HL-60 (cell line): ENCODE measurements at regions not wholly inside any gene's neighbourhood (a gene's known extent, or its start where the extent isn't known, plus 50 kb on each side); places are given as distances from the start of the nearest gene placed in this dataset.

Experiments used
- DNase-seq, 2 experiments: peaks; one replicate each; pipeline ENCODE4 v3.0.0-alpha.2; 2010 to 2020; ENCODE audit warnings: low read depth in 1 of 2, low spot score in 1 of 2
- H3K27ac ChIP-seq: fragments of 250-450 bp; sonication (Bioruptor Pico); replicated peaks from 2 replicates; pipeline ENCODE4 v1.5.1; 2020; ENCODE audit warnings: mild to moderate bottlenecking, moderate library complexity
- H3K27me3 ChIP-seq: fragments of 250-450 bp; sonication (Bioruptor Pico); 2 replicates; pipeline ENCODE4 v1.5.1; 2021; ENCODE audit warnings: mild to moderate bottlenecking, moderate library complexity; ENCODE audit not compliant: insufficient read depth, poor library complexity, severe bottlenecking
- H3K4me3 ChIP-seq: replicated peaks from 2 replicates; pipeline ENCODE4 v1.5.1; 2011; ENCODE audit warnings: mild to moderate bottlenecking, control low read depth, low read length; ENCODE audit not compliant: insufficient read depth
- CTCF ChIP-seq: IDR thresholded peaks from one replicate; pipeline ENCODE4 v1.5.1; 2011; ENCODE audit warnings: low read length, control low read depth, inconsistent platforms; ENCODE audit not compliant: insufficient read depth
- GABPA ChIP-seq: IDR thresholded peaks from 2 replicates; pipeline ENCODE4 v1.6.1; 2012; ENCODE audit warnings: low read depth
- POLR2AphosphoS5 ChIP-seq: IDR thresholded peaks from 2 replicates; pipeline ENCODE4 v1.6.1; 2012; ENCODE audit warnings: low read depth
- SPI1 ChIP-seq: IDR thresholded peaks from 2 replicates; pipeline ENCODE4 v1.6.1; 2012; ENCODE audit warnings: low read depth, mild to moderate bottlenecking, borderline replicate concordance
- TF ChIP-seq, protein P1 (sequence below): IDR thresholded peaks from 2 replicates; pipeline ENCODE4 v1.6.1; 2012; ENCODE audit warnings: low read depth; ENCODE audit not compliant: insufficient replicate concordance

DNA sequence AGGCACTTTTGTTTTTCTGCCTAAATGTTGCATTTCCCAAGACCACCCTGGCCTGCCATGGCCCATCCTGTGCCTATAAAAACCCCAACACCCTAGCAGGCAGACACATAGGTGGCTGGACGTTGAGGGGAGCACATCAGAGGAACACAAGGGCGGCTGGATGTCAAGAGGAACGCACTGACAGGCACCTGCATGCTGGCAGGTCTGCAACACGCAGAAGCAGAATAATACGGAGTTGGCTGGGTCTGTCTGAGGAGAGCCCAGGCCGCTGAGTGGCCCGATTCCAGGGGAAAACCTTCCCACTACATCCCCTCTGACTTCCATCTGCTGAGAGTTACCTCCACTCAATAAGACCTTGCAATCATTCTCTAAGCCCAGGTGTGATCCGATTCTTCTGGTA, 765.6 kb downstream of the PLOD2 start:
- Histone ChIP-seq H3K27ac (no peak overlapping the region), H3K27me3 (no peaks in the 10 kb centered on the region), H3K4me3 (no peak overlapping the region)
- TF ChIP-seq CTCF (no peak), SPI1 (no peak), POLR2AphosphoS5 (no peak), GABPA (no peak)
- TF ChIP-seq, protein P1, sequence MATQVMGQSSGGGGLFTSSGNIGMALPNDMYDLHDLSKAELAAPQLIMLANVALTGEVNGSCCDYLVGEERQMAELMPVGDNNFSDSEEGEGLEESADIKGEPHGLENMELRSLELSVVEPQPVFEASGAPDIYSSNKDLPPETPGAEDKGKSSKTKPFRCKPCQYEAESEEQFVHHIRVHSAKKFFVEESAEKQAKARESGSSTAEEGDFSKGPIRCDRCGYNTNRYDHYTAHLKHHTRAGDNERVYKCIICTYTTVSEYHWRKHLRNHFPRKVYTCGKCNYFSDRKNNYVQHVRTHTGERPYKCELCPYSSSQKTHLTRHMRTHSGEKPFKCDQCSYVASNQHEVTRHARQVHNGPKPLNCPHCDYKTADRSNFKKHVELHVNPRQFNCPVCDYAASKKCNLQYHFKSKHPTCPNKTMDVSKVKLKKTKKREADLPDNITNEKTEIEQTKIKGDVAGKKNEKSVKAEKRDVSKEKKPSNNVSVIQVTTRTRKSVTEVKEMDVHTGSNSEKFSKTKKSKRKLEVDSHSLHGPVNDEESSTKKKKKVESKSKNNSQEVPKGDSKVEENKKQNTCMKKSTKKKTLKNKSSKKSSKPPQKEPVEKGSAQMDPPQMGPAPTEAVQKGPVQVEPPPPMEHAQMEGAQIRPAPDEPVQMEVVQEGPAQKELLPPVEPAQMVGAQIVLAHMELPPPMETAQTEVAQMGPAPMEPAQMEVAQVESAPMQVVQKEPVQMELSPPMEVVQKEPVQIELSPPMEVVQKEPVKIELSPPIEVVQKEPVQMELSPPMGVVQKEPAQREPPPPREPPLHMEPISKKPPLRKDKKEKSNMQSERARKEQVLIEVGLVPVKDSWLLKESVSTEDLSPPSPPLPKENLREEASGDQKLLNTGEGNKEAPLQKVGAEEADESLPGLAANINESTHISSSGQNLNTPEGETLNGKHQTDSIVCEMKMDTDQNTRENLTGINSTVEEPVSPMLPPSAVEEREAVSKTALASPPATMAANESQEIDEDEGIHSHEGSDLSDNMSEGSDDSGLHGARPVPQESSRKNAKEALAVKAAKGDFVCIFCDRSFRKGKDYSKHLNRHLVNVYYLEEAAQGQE, result no peak
- DNase-seq, result no peak

- TF ChIP-seq POLR2AphosphoS5 (no peak), SPI1 (no peak), GABPA (no peak), CTCF (no peak)
- TF ChIP-seq, protein P1, result no peak
- Histone ChIP-seq H3K27me3 (no peaks in the 10 kb centered on the region), H3K4me3 (no peak overlapping the region), H3K27ac (no peak overlapping the region)
- no peak for DNase-seq
These were observed 749.4 kb downstream of the PLOD2 start for GRCh38 chr3:145411605-145412004.

DNA sequence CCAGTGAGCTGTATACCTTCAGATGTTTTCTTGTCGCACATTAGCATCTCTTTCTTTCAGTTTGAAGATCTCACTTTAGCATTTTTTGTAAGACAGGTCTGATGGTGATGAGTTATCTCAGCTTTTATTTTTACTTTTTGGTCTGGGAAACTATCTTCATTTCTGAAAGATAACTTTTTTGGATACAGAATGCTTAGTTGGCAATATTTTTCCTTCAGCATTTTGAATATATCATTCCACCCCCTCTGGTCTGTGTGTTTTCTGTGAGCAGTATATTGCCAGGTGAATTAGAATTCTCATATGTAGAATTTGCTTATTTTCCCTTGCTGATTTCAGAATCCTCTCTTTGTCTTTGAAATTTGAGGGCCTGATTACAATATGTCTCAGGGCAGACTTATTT, 743.3 kb downstream of the PLOD2 start:
- no peak overlapping the region for H3K27ac ChIP-seq
- no peaks in the 10 kb centered on the region for H3K27me3 ChIP-seq
- DNase-seq, result no peak
- TF ChIP-seq SPI1 (no peak), CTCF (no peak), POLR2AphosphoS5 (no peak), GABPA (no peak)
- TF ChIP-seq, protein P1, result no peak
- no peak overlapping the region for H3K4me3 ChIP-seq
